HG03457 (cell line): ENCODE measurements at regions not wholly inside any gene's neighbourhood (a gene's known extent, or its start where the extent isn't known, plus 50 kb on each side); places are given as distances from the start of the nearest gene placed in this dataset.
A peak's percentile ranks its signal among the peaks of the same experiment; 100 is the strongest.
"Not testable (repeated sequence)": the region's sequence is repeated elsewhere in the genome, so short reads cannot be mapped to it uniquely, and the experiment has no call there.

Experiments used
- ATAC-seq: cut with Tn5 transposase; IDR thresholded peaks from one replicate; pipeline ENCODE4 v1.9.1; 2021; ENCODE audit warnings: moderate number of reproducible peaks; ENCODE audit not compliant: unreplicated experiment

DNA sequence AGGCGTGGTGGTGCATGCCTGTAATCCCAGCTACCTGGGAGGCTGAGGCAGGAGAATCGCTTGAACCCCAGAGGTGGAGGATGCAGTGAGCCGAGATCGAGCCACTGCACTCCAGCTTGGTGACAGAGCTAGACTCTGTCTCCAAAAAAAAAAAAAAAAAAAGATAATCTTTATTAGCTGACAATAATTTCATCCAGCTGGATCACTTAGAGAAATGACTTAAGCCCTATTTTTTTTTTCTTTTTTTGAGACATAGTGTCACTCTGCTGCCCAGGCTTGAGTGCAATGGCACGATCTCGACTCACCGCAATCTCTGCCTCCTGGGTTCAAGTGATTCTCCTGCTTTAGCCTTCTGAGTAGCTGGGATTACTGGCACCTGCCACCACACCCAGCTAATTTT lies 51.6 kb upstream of the MAP4K4 start:
- ATAC-seq: not testable (repeated sequence)

DNA sequence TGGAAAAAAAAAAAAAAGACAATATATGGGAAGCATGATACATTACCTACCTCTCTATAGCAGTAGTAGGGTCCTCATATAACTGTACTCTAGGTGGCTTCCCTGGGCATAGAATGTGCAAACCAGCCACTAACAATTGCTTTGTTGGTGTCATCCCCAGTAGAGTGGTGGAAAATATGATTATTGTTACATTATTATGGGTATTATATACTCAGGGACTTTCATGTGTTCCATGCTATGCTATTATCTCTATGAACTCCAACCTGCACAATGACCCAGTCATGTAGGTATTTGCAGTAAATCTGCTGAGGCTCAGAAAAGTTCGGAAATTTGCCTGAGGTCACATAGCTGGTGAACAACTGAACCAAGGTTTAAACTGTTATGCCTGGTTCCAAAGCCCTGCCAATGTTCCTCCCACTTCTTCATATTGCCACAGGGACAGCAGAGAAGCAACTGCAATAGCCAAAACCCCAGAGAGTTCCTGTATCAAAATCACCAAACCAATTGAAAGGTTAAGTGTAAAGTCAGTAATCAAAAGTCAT lies 52.6 kb upstream of the MAP4K4 start:
- ATAC-seq: no peak

DNA sequence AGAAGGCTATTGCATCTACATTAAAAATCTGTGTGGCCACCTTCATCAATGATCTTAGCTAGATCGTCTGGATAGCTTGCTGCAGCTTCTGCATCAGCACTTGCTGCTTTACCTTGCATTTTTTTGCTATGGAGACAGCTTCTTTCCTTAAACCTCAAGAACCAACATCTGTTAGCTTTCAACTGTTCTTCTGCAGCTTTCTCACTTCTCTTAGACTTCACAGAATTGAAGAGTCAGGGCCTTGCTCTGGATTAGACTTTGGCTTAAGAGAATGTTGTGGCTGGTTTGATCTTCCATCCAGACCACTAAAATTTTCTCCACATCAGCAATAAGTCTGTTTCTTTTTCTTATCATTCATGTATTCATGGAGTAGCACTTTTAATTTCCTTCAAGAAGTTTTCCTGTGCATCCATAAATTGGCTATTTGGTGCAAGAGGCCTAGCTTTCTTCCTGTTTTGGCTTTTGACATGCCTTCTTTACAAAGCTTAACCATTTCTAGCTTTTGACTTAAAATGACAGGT lies 54.4 kb upstream of the MAP4K4 start:
- ATAC-seq: no peak

DNA sequence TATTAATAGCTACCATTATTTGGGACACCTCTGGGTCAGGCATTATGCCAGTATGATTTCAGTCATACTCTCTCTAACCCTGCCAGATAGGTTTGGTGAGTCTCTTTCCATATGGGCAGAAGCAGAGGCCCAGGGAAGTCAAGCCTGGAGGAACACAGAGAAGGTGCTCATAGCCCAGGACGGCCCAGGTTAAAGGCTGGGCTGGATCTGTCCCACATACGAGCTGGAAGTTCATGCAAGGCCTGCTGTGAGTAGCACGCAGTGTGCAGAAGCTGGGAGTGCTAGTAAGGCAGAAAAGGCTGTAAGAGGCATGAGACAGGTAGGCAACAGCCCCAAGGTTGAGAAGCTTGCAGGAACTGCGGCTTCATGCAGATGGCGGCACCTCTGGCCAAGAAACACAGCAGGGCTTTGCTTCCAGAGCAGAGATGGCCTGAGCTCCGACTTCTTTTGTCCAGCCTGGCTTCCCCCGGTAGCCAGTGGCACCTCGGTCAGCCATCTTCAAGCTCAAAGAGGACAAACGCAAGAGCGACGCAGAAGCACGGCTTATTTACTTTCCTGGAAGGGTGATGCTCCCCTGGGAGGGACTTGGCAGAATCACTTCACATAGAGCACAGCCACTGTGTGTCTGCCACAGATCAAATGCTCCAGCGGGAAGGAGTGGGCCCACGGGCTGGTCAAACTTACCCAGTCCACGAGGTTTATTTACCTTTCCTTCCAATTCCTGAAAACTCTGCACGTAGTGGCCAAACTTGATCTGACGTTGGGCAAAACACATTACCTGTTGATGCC lies 58.5 kb upstream of the MAP4K4 start:
- ATAC-seq: no peak

DNA sequence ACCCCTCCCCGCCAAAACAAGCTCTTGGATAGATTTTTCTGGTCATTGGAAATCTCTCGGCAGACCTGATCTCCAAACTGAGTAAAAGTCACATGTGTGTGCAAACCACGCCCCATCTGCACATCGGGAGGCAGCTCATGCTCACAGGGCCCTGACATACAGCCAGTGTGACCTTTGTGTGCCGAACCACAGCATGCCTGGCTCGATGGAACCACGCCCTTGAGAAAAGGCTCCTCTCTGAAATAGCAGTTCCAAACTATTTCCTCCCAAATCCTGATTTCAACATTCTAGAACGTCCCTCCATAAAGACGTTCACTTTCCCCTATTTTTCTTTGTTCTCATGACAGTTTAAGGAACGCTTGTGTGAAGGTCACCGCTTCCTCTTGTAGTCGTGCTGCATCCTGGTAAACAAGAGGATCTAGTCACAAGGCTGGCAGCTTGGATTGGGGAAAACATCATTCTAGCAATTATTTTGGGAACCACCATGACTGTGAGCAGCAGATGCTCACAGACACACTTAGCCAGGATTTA lies 59.3 kb upstream of the MAP4K4 start:
- ATAC-seq: no peak

DNA sequence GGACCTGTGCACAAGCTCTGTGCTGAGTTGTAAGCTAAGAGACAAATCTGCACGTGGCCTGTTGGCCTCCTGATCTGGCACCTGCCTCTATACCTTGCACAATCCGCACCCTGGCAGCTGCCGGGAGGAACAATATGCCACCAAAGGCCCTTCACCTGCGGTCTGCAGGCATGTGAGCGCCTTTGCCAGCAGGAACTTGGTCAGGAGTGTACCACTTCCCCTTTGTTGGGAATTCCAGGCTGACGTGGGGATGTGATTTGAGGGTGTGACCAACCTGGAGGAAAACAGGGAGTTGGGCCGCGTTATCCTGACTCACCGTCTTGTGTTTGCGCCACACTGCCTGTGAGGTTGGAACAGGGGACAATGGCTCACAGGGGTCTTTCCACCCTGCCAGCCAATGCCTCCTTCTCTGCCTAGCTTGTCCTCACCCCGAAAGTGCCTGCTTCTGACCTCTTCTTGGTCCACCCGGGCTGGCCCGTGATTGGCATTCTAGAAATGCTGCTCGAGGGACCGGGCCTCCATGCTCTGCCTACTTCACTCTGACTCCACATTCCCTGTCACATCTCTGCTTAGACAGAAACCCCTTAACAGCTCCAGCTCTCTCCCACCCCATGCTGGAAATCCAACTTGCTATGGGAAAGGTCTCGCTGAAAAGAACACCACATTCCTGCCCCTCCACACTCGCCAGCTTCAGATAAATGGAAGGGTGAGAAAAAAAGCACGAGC lies 67.1 kb upstream of the MAP4K4 start:
- ATAC-seq: no peak

DNA sequence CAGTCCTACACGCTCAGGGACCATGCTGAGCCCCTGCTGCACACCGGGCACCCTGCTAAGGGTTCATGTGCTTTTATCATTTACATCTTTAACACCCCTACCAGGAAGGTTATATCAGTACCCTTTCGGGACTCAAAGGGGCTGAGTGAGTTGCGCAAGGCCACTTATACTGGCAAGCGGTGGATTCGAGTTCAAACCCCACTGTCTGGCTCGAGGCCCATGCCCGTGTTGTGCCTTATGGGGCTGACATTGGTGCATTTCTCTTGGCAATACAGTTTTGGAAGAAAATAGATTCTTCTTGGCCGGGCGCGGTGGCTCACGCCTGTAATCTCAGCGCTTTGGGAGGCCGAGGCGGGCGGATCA lies 69.5 kb upstream of the MAP4K4 start:
- no peak for ATAC-seq

DNA sequence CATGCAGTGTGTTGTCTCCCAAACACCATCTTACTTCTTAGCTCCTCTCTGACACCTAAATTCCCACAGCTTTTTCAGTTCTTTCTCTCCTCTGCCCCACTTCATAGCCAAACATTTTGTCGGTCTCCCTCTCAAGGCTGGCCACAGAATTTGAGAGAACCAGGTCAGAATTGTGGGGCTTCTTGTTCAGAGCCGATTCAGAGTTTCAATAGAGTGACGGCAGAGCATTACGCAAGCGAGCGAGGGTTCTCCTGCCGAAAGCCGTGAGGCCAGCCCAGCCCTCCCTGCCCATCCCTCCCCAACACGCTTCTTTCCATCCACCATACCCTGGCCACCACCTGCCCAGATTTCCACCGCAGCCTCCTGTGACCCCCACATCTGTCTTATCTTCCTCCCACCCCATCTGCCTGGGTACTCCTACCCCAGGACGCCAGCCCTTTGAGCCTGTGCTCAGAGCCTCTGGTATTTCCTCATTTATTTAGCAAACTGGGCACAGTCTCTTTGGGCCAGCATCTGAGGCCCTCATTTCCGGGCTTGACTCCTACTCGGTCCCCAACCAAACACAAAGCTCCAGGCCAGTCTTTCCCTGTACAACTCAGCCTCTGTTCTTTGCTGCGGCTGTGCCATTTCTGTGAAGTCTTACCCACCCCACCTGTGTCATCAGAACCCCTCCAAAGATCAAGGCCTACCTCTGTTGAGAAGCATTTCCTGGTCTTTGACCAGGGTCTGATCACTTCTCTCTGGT lies 70.0 kb upstream of the MAP4K4 start:
- ATAC-seq: no peak

DNA sequence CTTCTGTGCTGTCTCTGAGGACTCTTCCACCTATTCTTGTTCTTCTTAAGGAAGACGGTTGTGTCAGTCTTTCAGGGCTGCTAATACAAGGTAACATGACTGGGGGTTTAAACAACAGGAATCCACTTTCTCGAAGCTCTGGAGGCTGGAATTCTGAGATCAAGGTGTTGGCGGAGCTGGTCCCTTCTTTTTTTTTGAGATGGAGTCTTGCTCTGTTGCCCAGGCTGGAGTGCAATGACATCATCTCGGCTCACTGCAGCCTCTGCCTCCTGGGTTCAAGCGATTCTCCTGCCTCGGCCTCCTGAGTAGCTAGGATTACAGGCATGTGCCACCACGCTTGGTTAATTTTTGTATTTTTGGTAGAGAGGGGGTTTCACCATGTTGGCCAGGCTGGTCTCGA lies 71.7 kb upstream of the MAP4K4 start:
- ATAC-seq: not testable (repeated sequence)

DNA sequence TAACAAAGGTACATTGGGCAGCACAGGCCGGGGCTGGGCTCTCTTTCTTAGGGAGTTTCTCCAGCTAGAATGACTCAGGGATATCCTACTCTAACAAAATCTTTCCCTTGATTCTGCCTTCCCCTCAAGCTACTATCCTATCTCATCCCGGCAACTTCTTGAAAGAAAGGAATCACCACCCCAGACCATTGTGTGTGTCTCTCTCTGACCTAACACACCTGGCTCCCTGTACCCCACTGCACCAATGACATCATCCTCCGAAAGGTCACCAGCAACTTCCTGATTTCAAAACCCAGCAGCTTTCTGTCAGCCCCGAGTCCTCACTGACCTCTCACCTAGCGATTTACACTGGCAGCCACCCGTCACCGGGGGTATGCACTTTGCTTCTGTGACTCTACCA lies 72.1 kb upstream of the MAP4K4 start:
- ATAC-seq: no peak

DNA sequence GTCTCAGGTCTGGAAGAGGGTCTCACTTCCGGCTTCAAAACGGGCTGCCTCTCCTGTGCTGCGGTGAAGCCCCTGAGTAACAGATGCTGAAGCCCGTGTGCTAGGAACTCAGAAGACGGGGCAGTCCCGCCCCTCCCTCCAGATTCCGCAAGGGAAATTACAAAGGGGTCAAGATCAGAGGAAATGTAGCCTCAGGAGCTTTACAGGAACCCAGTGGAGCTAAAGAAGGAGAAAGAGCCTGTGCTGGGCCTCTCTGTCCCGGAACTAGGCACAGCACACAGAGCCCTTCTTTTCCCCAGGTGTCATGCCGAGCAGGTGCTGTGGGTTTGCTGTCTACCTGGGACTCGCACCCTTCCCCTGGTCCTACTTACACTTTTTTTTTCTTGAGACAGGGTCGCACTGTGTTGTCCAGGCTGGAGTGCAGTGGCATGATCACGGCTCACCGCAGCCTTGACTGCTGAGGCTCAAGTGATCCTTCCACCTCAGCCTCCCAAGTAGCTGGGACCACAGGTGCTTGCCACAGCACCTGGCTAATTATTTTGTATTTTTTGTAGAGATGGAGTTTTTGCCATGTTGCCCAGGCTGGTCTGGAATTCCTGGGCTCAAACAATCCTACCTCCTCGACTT lies 72.7 kb upstream of the MAP4K4 start:
- no peak for ATAC-seq

DNA sequence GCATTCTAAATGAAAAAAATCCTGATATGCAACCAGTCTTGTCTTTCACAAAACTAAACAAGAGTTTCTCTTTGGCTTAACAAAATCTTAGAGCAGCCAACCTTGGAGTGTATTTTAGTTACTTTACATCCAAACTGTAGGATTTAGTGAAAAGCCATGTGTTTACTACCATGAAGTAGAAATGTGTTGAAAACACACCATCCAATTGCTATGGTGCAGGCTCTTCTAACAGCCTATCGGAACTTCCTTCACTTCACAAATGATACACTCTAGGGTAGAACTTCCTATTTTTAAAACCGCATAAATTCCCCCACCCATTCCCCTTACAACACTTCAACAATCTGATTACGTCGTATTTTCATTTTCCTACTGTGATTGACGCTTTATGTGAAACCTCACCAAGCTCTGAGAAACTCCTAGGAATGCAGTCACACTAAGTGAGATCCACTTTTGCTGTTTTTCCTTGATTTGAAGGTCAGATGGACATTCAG lies 74.4 kb upstream of the MAP4K4 start:
- ATAC-seq: peak; percentile 63

DNA sequence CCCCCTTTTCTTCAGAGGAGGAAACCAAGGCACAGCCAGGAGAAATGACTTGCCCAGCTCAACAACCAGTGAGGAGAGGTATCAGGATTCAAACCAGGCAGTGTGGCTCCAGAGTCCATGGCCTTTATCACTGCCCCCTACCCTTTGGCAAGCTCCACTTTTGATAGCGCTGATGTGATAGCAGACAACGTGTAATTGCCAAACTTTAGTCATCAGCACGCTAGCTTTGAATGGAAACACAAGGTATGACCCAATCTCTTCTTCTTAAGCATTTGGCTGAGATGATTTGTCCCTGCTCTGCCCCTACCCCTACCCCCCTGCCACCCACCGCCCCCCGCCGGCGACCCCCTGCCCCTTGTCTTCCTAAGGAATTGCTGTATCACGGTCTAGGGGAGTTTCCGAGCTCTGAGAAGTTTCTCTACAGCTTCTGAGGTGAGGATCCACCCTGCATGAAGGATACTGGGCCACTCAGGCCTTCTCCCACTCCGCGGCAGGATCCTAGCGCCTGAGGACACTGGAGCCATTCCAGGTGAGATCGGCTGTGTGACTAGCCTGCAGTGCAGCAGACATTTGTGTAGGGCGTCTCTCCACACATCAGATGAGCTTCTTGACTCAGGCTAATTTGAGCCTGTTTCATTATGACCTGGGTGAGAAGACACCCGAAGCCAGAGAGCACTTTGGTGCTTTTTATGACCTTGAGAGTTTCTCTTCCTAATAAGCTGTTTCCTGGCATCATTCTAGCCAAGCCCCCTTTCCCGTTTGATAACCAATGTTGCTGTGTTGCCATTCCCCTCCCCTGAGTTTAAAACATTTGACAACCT lies 75.1 kb upstream of the MAP4K4 start:
- ATAC-seq: no peak

DNA sequence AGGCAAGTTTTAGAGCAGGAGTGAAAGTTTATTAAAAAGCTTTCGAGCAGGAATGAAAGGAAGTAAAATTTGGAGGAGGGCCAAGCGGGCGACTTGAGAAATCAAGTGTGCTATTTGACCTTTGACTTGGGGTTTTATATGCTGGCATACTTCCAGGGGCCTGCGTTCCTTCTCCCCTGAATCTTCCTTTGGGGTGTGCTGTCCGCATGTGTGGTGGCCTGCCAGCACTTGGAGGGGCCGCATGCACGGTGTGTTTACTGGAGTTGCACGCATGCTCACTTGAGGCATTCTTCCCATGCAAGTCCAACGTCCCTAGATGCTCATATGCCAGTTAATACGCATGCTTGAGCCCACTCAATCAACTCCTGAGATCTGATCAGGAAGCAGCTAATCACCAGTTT lies 78.3 kb upstream of the MAP4K4 start:
- no peak for ATAC-seq

DNA sequence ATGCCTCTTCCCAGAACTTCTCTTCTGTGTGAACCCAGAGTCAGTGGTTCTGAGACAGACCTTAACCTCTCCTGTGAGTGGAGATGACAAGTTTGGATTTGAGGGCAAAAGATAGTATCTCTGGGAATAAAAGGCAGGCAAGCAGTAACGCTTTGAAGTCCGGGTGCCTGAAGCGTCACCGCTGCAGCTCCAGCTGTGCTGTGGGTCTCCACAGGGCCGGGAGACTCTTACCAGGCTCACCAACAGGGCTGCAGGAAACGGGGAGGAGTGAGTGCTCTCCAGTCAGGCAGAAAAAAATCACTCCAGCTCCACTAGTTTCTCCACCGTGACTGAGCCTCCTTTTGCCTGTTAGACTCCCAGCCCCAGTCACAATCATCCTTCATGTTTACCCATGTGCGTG lies 79.7 kb upstream of the MAP4K4 start:
- ATAC-seq: no peak

DNA sequence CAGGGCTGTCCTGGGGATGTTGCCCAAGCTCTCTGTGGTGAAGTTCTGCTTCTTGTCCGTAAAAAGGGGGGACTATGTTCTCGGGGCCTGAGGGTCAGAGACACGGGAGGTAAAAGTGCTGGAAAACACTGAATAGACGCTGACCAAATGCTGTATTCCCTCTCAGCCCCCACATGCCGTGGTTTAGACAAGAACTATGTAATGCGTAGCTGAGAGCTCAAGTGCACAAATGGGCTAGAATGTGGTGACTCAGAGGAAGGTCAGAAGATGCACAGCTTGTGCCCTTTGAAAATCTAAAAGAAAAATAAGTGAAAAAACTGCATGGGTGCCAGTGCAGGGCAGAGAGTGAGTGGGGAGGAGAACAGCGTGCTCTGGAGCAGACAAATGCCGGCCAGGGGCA lies 80.3 kb upstream of the MAP4K4 start:
- no peak for ATAC-seq

DNA sequence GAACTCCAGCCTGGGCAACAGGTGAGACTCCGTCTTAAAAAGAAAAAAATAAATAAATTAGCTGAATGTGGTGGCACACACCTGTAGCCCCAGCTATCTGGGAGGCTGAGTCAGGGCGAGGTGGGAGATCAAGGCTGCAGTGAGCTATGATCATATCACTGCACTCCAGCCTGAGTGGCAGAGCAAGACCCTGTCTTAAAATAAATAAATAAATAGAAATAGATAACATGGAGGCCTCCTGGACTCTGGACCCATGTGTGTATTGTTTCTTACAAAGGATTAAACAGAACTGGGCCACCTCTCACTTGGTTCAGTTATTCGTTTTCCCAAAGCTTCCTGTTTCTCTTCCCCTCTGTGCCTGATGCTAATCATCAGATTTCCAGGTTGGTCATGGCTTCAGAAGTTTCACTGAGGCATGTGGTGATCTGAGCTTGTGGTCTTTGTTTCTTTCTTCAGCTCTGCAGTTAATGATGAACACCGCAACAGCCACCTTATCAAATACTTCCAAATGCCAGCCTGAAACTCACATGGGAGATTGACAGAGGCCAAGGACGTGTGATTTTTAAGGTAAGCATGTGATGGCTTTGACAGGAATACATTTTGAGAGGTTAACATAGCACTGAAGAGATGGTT lies 83.3 kb upstream of the MAP4K4 start:
- no peak for ATAC-seq

DNA sequence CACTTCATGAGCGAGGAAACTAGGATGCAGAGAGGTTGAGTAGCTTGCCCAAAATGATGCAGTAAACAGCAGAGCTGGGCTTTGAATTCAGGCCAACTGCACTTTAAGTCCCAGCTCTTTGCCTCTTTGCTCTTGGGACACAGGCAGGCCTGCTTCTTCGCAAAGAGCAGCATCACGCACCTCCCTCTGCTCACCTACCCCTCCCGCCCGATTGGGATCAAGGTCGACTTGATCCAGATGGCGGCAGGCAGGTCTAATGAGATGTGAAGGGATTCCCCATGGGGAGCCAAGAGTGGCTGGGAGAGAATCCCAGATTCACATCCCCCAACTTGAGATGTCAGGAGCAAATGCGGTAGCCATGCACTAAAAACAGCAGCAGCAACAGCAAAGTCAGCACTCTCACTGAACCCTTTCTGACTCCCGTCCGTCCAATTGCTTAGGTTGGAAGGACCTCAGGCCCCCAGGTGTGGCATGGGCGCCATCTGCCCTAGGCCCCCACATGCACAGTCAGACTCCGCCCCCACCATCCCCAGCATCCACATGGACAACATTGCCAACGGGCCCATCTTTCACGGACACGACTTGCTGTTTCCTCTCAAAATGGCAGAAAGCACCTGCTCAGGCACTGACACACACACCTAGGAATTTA lies 84.3 kb upstream of the MAP4K4 start:
- no peak for ATAC-seq

DNA sequence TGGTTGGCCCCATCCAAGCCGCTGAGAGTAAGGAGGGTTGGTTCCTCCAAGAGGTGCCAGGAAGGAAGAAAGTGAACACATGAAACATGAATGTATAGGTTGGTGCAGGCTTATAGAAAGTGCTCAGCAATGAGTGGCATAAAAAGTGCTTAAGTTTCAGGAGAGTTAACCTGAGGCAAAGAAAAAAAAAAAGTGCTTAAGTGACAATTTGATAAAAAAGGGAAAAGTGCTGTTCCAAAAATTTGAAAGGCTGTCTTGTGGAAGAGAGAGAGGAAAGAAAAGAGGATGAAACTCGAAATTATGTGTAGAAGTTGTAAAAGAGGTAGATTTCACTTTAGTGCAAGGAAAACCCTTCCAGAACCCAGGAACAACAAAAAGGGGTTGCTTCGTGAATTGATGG lies 85.5 kb upstream of the MAP4K4 start:
- no peak for ATAC-seq
